Type B pancreatic cell (in vitro differentiated cells): ENCODE measurements at regions not wholly inside any gene's neighbourhood (a gene's known extent, or its start where the extent isn't known, plus 50 kb on each side); places are given as distances from the start of the nearest gene placed in this dataset.

Experiments used
- DNase-seq: peaks from one replicate; pipeline ENCODE4 v3.0.0; 2021; ENCODE audit warnings: mixed read lengths; ENCODE audit not compliant: unreplicated experiment; ENCODE audit errors: extremely low spot score
- H3K27ac Mint-ChIP-seq: 2 replicates; pipeline ENCODE4 v1.8.0; 2021; ENCODE audit warnings: mild to moderate bottlenecking, mixed read lengths
- H3K27me3 Mint-ChIP-seq: 2 replicates; pipeline ENCODE4 v1.8.0; 2021; ENCODE audit warnings: mixed read lengths
- H3K36me3 Mint-ChIP-seq: 2 replicates; pipeline ENCODE4 v1.8.0; 2021; ENCODE audit warnings: mixed read lengths
- H3K4me1 Mint-ChIP-seq: one replicate; pipeline ENCODE4 v1.8.0; 2021; ENCODE audit warnings: mixed read lengths; ENCODE audit not compliant: unreplicated experiment
- H3K4me3 Mint-ChIP-seq: 2 replicates; pipeline ENCODE4 v1.8.0; 2021; ENCODE audit warnings: mild to moderate bottlenecking, mixed read lengths
- H3K9me3 Mint-ChIP-seq: 2 replicates; pipeline ENCODE4 v1.8.0; 2021; ENCODE audit warnings: mixed read lengths
- CTCF ChIP-seq: fragments of 200-600 bp; sonication (generic); conservative IDR thresholded peaks from 2 replicates; pipeline ENCODE4 v1.5.0; 2021; ENCODE audit warnings: antibody characterized with exemption, mild to moderate bottlenecking

GRCh38 chr4:145298885-145299284, 118.5 kb upstream of the OTUD4 start:
- H3K36me3 Mint-ChIP-seq, result no peaks in the 10 kb centered on the region
- H3K4me3 Mint-ChIP-seq, result no peak overlapping the region
- H3K4me1 Mint-ChIP-seq, result no peaks in the 10 kb centered on the region
- H3K27me3 Mint-ChIP-seq, result no peaks in the 10 kb centered on the region
- no peak overlapping the region for H3K27ac Mint-ChIP-seq
- no peaks in the 10 kb centered on the region for H3K9me3 Mint-ChIP-seq
- TF ChIP-seq CTCF, result no peak
- DNase-seq, result no peak

GRCh38 chr4:145297556-145297955, 117.2 kb upstream of the OTUD4 start:
- no peaks in the 10 kb centered on the region for H3K27me3 Mint-ChIP-seq
- no peak overlapping the region for H3K4me3 Mint-ChIP-seq
- no peaks in the 10 kb centered on the region for H3K4me1 Mint-ChIP-seq
- H3K36me3 Mint-ChIP-seq, result no peaks in the 10 kb centered on the region
- H3K9me3 Mint-ChIP-seq, result no peaks in the 10 kb centered on the region
- no peak for DNase-seq
- TF ChIP-seq CTCF, result no peak
- no peak overlapping the region for H3K27ac Mint-ChIP-seq

GRCh38 chr4:145295547-145295946, 115.2 kb upstream of the OTUD4 start:
- DNase-seq, result no peak
- H3K36me3 Mint-ChIP-seq, result no peaks in the 10 kb centered on the region
- H3K9me3 Mint-ChIP-seq, result no peaks in the 10 kb centered on the region
- H3K4me1 Mint-ChIP-seq, result no peaks in the 10 kb centered on the region
- H3K27ac Mint-ChIP-seq, result no peak overlapping the region
- TF ChIP-seq CTCF, result no peak
- peaks cover 3% of the 10 kb centered on the region for H3K27me3 Mint-ChIP-seq
- H3K4me3 Mint-ChIP-seq, result no peak overlapping the region

- Mint-ChIP-seq H3K36me3 (no peaks in the 10 kb centered on the region), H3K4me3 (no peak overlapping the region), H3K9me3 (no peaks in the 10 kb centered on the region), H3K27ac (no peak overlapping the region), H3K27me3 (peaks cover 3% of the 10 kb centered on the region), H3K4me1 (no peaks in the 10 kb centered on the region)
- TF ChIP-seq CTCF, result no peak
- no peak for DNase-seq
These were observed 114.7 kb upstream of the OTUD4 start for GRCh38 chr4:145295122-145295521.

GRCh38 chr4:145293658-145294057, 113.3 kb upstream of the OTUD4 start:
- DNase-seq, result no peak
- no peaks in the 10 kb centered on the region for H3K9me3 Mint-ChIP-seq
- no peak for TF ChIP-seq CTCF
- no peaks in the 10 kb centered on the region for H3K4me1 Mint-ChIP-seq
- no peak overlapping the region for H3K27ac Mint-ChIP-seq
- H3K4me3 Mint-ChIP-seq, result no peak overlapping the region
- H3K36me3 Mint-ChIP-seq, result no peaks in the 10 kb centered on the region
- H3K27me3 Mint-ChIP-seq, result peaks cover 3% of the 10 kb centered on the region

- H3K4me3 Mint-ChIP-seq, result no peak overlapping the region
- no peaks in the 10 kb centered on the region for H3K36me3 Mint-ChIP-seq
- no peak for TF ChIP-seq CTCF
- peaks cover 3% of the 10 kb centered on the region for H3K27me3 Mint-ChIP-seq
- H3K9me3 Mint-ChIP-seq, result no peaks in the 10 kb centered on the region
- H3K4me1 Mint-ChIP-seq, result no peaks in the 10 kb centered on the region
- H3K27ac Mint-ChIP-seq, result no peak overlapping the region
- no peak for DNase-seq
These were observed 110.6 kb upstream of the OTUD4 start for GRCh38 chr4:145290955-145291354.
